Erythroblast (primary cell): ENCODE measurements at regions not wholly inside any gene's neighbourhood (a gene's known extent, or its start where the extent isn't known, plus 50 kb on each side); places are given as distances from the start of the nearest gene placed in this dataset.

Experiments used
- DNase-seq, 2 experiments: peaks; one replicate each; lab custom pipeline; 2025; lab: John Stamatoyannopoulos, UW
- GATA1 ChIP-seq: IDR thresholded peaks from 2 replicates; pipeline ENCODE4 v1.6.1; 2011; ENCODE audit warnings: low read depth, mild to moderate bottlenecking, control low read depth, low read length, moderate library complexity
- POLR2A ChIP-seq: IDR thresholded peaks from 2 replicates; pipeline ENCODE4 v1.6.1; 2011; ENCODE audit warnings: mild to moderate bottlenecking, low read length

GRCh38 chr17:79164913-79165695 lies 90.5 kb downstream of the ENGASE start:
- DNase-seq, result no peak

GRCh38 chr17:79164408-79164807 lies 89.8 kb downstream of the ENGASE start:
- no peak for TF ChIP-seq GATA1
- no peak for TF ChIP-seq POLR2A
- DNase-seq, result no peak

More at GRCh38 chr17:79164913-79165695, 90.5 kb downstream of the ENGASE start:
- TF ChIP-seq POLR2A, result no peak
- TF ChIP-seq GATA1, result no peak

GRCh38 chr17:79163071-79163470 lies 88.4 kb downstream of the ENGASE start:
- no peak for TF ChIP-seq GATA1
- TF ChIP-seq POLR2A, result no peak

GRCh38 chr17:79162012-79162963 lies 87.7 kb downstream of the ENGASE start:
- DNase-seq, result no peak
- TF ChIP-seq POLR2A, result no peak
- no peak for TF ChIP-seq GATA1

More at GRCh38 chr17:79163071-79163470, 88.4 kb downstream of the ENGASE start:
- DNase-seq, result no peak

GRCh38 chr17:79160980-79161636 lies 86.5 kb downstream of the ENGASE start:
- DNase-seq, result no peak
- TF ChIP-seq GATA1 (no peak), POLR2A (no peak)

- DNase-seq, result no peak
- TF ChIP-seq POLR2A (no peak), GATA1 (no peak)
These were observed 85.3 kb downstream of the ENGASE start for GRCh38 chr17:79159926-79160325.

- no peak for DNase-seq
- TF ChIP-seq POLR2A (no peak), GATA1 (no peak)
These were observed 84.8 kb downstream of the ENGASE start for GRCh38 chr17:79159471-79159870.

GRCh38 chr17:79156463-79157095 lies 82.0 kb downstream of the ENGASE start:
- no peak for TF ChIP-seq GATA1
- no peak for TF ChIP-seq POLR2A

GRCh38 chr17:79155701-79156100 lies 81.1 kb downstream of the ENGASE start:
- no peak for DNase-seq
- no peak for TF ChIP-seq GATA1
- TF ChIP-seq POLR2A, result no peak

More at GRCh38 chr17:79156463-79157095, 82.0 kb downstream of the ENGASE start:
- no peak for DNase-seq

GRCh38 chr17:79154951-79155585 lies 80.4 kb downstream of the ENGASE start:
- TF ChIP-seq GATA1, result no peak
- no peak for TF ChIP-seq POLR2A
- no peak for DNase-seq

- TF ChIP-seq GATA1, result no peak
- TF ChIP-seq POLR2A, result no peak
- no peak for DNase-seq
These were observed 79.8 kb downstream of the ENGASE start for GRCh38 chr17:79154446-79154845.

GRCh38 chr17:79153367-79154130 lies 78.9 kb downstream of the ENGASE start:
- DNase-seq, result no peak
- no peak for TF ChIP-seq GATA1
- no peak for TF ChIP-seq POLR2A
